WTC11 (cell line): ENCODE measurements at regions not wholly inside any gene's neighbourhood (a gene's known extent, or its start where the extent isn't known, plus 50 kb on each side); places are given as distances from the start of the nearest gene placed in this dataset.

Experiments used
- TF ChIP-seq, protein P1 (sequence below): sonication (generic); formaldehyde crosslinking; IDR thresholded peaks from 2 replicates; pipeline ENCODE4 v1.8.1; 2022; ENCODE audit warnings: low read depth, mild to moderate bottlenecking, moderate library complexity, missing genetic modification reagents, borderline replicate concordance
- TF ChIP-seq, protein P2 (sequence below): fragments of 200-600 bp; IDR thresholded peaks from 2 replicates; pipeline ENCODE4 v1.8.0; 2022; ENCODE audit warnings: antibody characterized with exemption

- TF ChIP-seq, protein P1, sequence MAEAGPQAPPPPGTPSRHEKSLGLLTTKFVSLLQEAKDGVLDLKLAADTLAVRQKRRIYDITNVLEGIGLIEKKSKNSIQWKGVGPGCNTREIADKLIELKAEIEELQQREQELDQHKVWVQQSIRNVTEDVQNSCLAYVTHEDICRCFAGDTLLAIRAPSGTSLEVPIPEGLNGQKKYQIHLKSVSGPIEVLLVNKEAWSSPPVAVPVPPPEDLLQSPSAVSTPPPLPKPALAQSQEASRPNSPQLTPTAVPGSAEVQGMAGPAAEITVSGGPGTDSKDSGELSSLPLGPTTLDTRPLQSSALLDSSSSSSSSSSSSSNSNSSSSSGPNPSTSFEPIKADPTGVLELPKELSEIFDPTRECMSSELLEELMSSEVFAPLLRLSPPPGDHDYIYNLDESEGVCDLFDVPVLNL (CRISPR knock-in tag) = no peak
- TF ChIP-seq, protein P2, sequence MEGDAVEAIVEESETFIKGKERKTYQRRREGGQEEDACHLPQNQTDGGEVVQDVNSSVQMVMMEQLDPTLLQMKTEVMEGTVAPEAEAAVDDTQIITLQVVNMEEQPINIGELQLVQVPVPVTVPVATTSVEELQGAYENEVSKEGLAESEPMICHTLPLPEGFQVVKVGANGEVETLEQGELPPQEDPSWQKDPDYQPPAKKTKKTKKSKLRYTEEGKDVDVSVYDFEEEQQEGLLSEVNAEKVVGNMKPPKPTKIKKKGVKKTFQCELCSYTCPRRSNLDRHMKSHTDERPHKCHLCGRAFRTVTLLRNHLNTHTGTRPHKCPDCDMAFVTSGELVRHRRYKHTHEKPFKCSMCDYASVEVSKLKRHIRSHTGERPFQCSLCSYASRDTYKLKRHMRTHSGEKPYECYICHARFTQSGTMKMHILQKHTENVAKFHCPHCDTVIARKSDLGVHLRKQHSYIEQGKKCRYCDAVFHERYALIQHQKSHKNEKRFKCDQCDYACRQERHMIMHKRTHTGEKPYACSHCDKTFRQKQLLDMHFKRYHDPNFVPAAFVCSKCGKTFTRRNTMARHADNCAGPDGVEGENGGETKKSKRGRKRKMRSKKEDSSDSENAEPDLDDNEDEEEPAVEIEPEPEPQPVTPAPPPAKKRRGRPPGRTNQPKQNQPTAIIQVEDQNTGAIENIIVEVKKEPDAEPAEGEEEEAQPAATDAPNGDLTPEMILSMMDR = no peak
Measured at GRCh38 chr4:56123547-56123946, 174.8 kb downstream of the CEP135 start.
